ENCODE measurements at regions not wholly inside any gene's neighbourhood (a gene's known extent, or its start where the extent isn't known, plus 50 kb on each side); places are given as distances from the start of the nearest gene placed in this dataset.

- TF ChIP-seq CTCF (conservative IDR thresholded peaks at IDR 0.05) (no peak), ZFX (IDR thresholded peaks at IDR 0.05) (no peak)
Observed at GRCh38 chr13:53885997-53886396, 857.4 kb downstream of the OLFM4 start.
